HepG2 (cell line): ENCODE measurements at regions not wholly inside any gene's neighbourhood (a gene's known extent, or its start where the extent isn't known, plus 50 kb on each side); places are given as distances from the start of the nearest gene placed in this dataset.

Source experiments
- ATAC-seq: fragments of 200-7000 bp; cut with Tn5 transposase; 3 replicates; pipeline ENCODE4 v1.9.1; 2020; ENCODE audit warnings: mild to moderate bottlenecking, moderate library complexity
- BruUV-seq: library from RNA; stranded (reverse); fragments of 400-500 nt; replicated peaks from 2 replicates; lab custom pipeline; 2021; lab: Mats Ljungman, UMichigan
- CTCF ChIA-PET: fragments of 300-600 bp; formaldehyde crosslinking; extraction: SDS; loops from one replicate; lab custom pipeline; 2021; ENCODE audit warnings: low total read pairs, inconsistent platforms, low intra/inter-chr PET ratio; lab: Yijun Ruan, JAX
- POLR2A ChIA-PET: fragments of 350-600 bp; sonication (Branson Sonifier 250); formaldehyde crosslinking; loops from one replicate; lab custom pipeline; 2020; ENCODE audit warnings: antibody characterized with exemption, inconsistent platforms; lab: Yijun Ruan, JAX
- DNase-seq: peaks from one replicate; pipeline ENCODE4 v3.0.0-alpha.2; 2015; ENCODE audit warnings: low spot score
- FAIRE-seq: peaks from 3 replicates; lab custom pipeline; 2011; peaks lifted over from hg19 to GRCh38; lab: Jason Lieb, UNC
- H2AFZ ChIP-seq: one replicate; pipeline ENCODE4 v1.6.1; 2011; ENCODE audit warnings: low read length, inconsistent platforms
- H3K27ac ChIP-seq: fragments of 300-600 bp; 3 replicates; pipeline ENCODE4 v1.8.0; 2011; ENCODE audit warnings: mixed run types, mild to moderate bottlenecking, mixed read lengths, low read length, inconsistent platforms; ENCODE audit not compliant: insufficient read depth; ENCODE audit errors: extremely low read length
- H3K27me3 ChIP-seq, 2 experiments: fragments of 200-600 bp in 1 of 2; 2 replicates in 1 of 2; 3 replicates in 1 of 2; pipeline versions ENCODE4 v1.6.0 to v1.8.0; 2011; ENCODE audit warnings: low read length in 2 of 2, mild to moderate bottlenecking in 2 of 2, moderate library complexity in 2 of 2, inconsistent platforms in 1 of 2; ENCODE audit not compliant: insufficient read depth in 2 of 2, control insufficient read depth in 1 of 2
- H3K36me3 ChIP-seq, 2 experiments: fragments of 200-600 bp in 1 of 2; replicated peaks in 1 of 2; 2 replicates in 1 of 2; 3 replicates in 1 of 2; pipeline versions ENCODE4 v1.5.1 to v1.8.0; 2011; ENCODE audit warnings: low read length in 2 of 2, inconsistent platforms in 1 of 2; ENCODE audit not compliant: insufficient read depth in 2 of 2, control insufficient read depth in 1 of 2
- H3K4me1 ChIP-seq: 2 replicates; pipeline ENCODE4 v1.5.1; 2012; ENCODE audit warnings: low read length, inconsistent platforms; ENCODE audit not compliant: insufficient read depth
- H3K4me2 ChIP-seq: 2 replicates; pipeline ENCODE4 v1.6.0; 2011; ENCODE audit warnings: low read depth, low read length, inconsistent platforms
- H3K4me3 ChIP-seq, 3 experiments: fragments of 200-600 bp in 1 of 3; sonication (generic), shearing (Covaris generic) in 1 of 3; replicated peaks in 1 of 3; 2 replicates each; pipeline ENCODE4 v1.5.1; 2011 to 2016; ENCODE audit warnings: low read length in 3 of 3, inconsistent platforms in 2 of 3, low read depth in 2 of 3, mild to moderate bottlenecking in 2 of 3, control low read depth in 1 of 3, mixed read lengths in 1 of 3; ENCODE audit not compliant: insufficient read depth in 1 of 3
- H3K79me2 ChIP-seq: one replicate; pipeline ENCODE4 v1.6.1; 2011; ENCODE audit warnings: low read length, inconsistent platforms; ENCODE audit not compliant: insufficient read depth
- H3K9ac ChIP-seq: 2 replicates; pipeline ENCODE4 v1.6.0; 2011; ENCODE audit warnings: mild to moderate bottlenecking, low read depth, low read length, inconsistent platforms; ENCODE audit not compliant: insufficient read depth
- H3K9me3 ChIP-seq: 2 replicates; pipeline ENCODE4 v1.5.1; 2012; ENCODE audit warnings: mild to moderate bottlenecking, low read length
- H4K20me1 ChIP-seq: 2 replicates; pipeline ENCODE4 v1.6.0; 2011; ENCODE audit warnings: inconsistent platforms, mild to moderate bottlenecking, low read length, moderate library complexity; ENCODE audit not compliant: insufficient read depth
- BRD4 ChIP-seq: sonication (generic); formaldehyde crosslinking; IDR thresholded peaks from 2 replicates; pipeline ENCODE4 v1.4.0; 2020; ENCODE audit warnings: missing genetic modification reagents
- FOXO1 ChIP-seq: sonication (generic); formaldehyde crosslinking; IDR thresholded peaks from 2 replicates; pipeline ENCODE4 v1.4.0; 2020; ENCODE audit warnings: missing genetic modification reagents
- HIVEP1 ChIP-seq: sonication (generic); formaldehyde crosslinking; IDR thresholded peaks from 2 replicates; pipeline ENCODE4 v1.4.0; 2020; ENCODE audit warnings: mild to moderate bottlenecking, missing genetic modification reagents
- KAT7 ChIP-seq: IDR thresholded peaks from 2 replicates; pipeline ENCODE4 v1.6.1; 2018; ENCODE audit warnings: borderline replicate concordance, missing compliant biosample characterization
- MEF2D ChIP-seq: sonication (generic); formaldehyde crosslinking; IDR thresholded peaks from 2 replicates; pipeline ENCODE4 v1.5.1; 2020; ENCODE audit warnings: mild to moderate bottlenecking, missing genetic modification reagents
- REXO4 ChIP-seq: sonication (generic); formaldehyde crosslinking; IDR thresholded peaks from 2 replicates; pipeline ENCODE4 v1.8.0; 2022; ENCODE audit warnings: missing genetic modification reagents, mild to moderate bottlenecking, borderline replicate concordance
- TBX2 ChIP-seq: sonication (generic); formaldehyde crosslinking; IDR thresholded peaks from 2 replicates; pipeline ENCODE4 v1.5.0; 2020; ENCODE audit warnings: missing genetic modification reagents, mild to moderate bottlenecking, borderline replicate concordance
- XRCC5 ChIP-seq: fragments of 200-400 bp; formaldehyde crosslinking; optimal IDR thresholded peaks from 2 replicates; pipeline ENCODE3; 2017; ENCODE audit warnings: mild to moderate bottlenecking, low read length
- ZC3H13 ChIP-seq: sonication (generic); formaldehyde crosslinking; IDR thresholded peaks from 2 replicates; pipeline ENCODE4 v1.8.1; 2023; ENCODE audit warnings: mild to moderate bottlenecking, missing genetic modification reagents, moderate library complexity
- ZNF10 ChIP-seq: sonication (generic); formaldehyde crosslinking; IDR thresholded peaks from 2 replicates; pipeline ENCODE4 v1.4.0; 2020; ENCODE audit warnings: mild to moderate bottlenecking, low read depth, missing genetic modification reagents, borderline replicate concordance
- ZNF3 ChIP-seq: IDR thresholded peaks from 2 replicates; pipeline ENCODE4 v1.7.0; 2017; ENCODE audit warnings: inconsistent platforms
- ZNF337 ChIP-seq: sonication (generic); formaldehyde crosslinking; IDR thresholded peaks from 2 replicates; pipeline ENCODE4 v1.5.1; 2020; ENCODE audit warnings: missing genetic modification reagents, low read depth, mild to moderate bottlenecking, borderline replicate concordance
- ZNF703 ChIP-seq: sonication (generic); formaldehyde crosslinking; IDR thresholded peaks from 2 replicates; pipeline ENCODE4 v1.5.1; 2020; ENCODE audit warnings: missing genetic modification reagents, mild to moderate bottlenecking, moderate library complexity, borderline replicate concordance
- ZNF747 ChIP-seq: sonication (generic); formaldehyde crosslinking; IDR thresholded peaks from 2 replicates; pipeline ENCODE4 v1.8.1; 2023; ENCODE audit warnings: missing genetic modification reagents, mild to moderate bottlenecking, borderline replicate concordance
- ZNF788 ChIP-seq: sonication (generic); formaldehyde crosslinking; IDR thresholded peaks from 2 replicates; pipeline ENCODE4 v1.5.0; 2020; ENCODE audit warnings: mild to moderate bottlenecking, missing genetic modification reagents, borderline replicate concordance
- ZNF841 ChIP-seq: sonication (generic); formaldehyde crosslinking; IDR thresholded peaks from 2 replicates; pipeline ENCODE4 v1.8.1; 2023; ENCODE audit warnings: missing genetic modification reagents, borderline replicate concordance
- ZSCAN29 ChIP-seq: sonication (generic); formaldehyde crosslinking; conservative IDR thresholded peaks from 2 replicates; pipeline ENCODE4 v1.4.0; 2020; ENCODE audit warnings: mild to moderate bottlenecking, missing genetic modification reagents
- ZSCAN31 ChIP-seq: sonication (generic); formaldehyde crosslinking; IDR thresholded peaks from 2 replicates; pipeline ENCODE4 v1.5.0; 2020; ENCODE audit warnings: low read depth, mild to moderate bottlenecking, missing genetic modification reagents
- WGBS: methylation state at CpG from one replicate; pipeline ENCODE4 v1.1.6; 2017; ENCODE audit warnings: low lambda C conversion rate; 5-methylcytosine and 5-hydroxymethylcytosine counted together
- in situ Hi-C: cut with HindIII; loops from 2 replicates; pipeline ENCODE4 v1.10.0; 2017; ENCODE audit warnings: low pct_unique_long_range_greater_than_20kb; ENCODE audit not compliant: extremely low pct_ligation_motif_present
- intact Hi-C: fragments of 100-400 bp; cut with micrococcal nuclease; formaldehyde crosslinking; loops from one replicate; pipeline ENCODE4 v1.10.0; 2022; ENCODE audit not compliant: unreplicated experiment
- TF ChIP-seq, protein P1 (sequence below): sonication (generic); formaldehyde crosslinking; conservative IDR thresholded peaks from 2 replicates; pipeline ENCODE4 v1.8.0; 2022; ENCODE audit warnings: missing genetic modification reagents

DNA sequence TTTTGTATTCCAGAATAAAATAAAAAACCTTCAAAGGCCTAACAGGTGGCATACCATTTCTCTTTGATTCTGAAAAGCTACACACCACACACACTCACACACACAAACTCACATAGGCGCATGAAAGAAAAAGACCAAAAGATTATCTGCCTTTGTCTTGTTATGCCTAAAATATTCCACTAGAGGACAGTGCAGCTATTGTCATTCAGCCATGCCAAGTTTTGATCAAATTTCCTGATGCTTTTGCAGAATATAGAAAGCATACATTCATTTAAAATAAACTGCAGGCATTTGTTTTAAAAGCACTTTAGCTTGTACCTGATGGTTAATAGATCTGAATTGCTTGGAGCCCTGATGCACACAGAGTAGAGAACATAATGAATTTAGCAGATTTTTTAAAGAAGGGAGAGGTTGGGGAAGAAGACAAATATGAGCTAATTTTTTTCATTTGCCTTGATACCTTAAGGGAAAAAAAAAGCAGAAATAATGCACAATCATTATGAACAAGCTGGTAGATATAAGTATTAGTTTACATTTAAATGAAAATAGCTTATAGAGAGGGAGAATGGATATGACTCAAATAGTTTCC, 1766.9 kb upstream of the SEL1L start (continued):
- TF ChIP-seq ZSCAN31 (CRISPR knock-in tag) (no peak), ZC3H13 (CRISPR knock-in tag) (no peak)

DNA sequence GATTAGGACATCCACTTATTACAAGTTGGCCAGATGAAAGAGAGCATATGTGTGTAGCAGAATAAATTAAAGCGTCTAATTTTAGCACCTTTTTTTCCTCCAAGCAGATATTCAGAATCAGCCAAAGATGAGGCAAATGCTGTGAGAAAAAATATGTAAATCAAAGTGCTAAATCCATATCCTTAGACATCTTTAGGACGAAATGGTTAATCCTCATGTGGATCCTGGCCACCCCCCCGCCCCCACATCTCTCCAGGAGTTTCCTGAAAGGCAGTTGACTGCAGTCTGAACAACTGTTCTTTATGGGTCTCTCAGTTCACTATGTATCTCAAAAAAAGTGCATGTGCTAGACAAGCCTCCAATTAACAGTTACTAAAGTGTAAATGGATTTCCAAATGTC, 1768.1 kb upstream of the SEL1L start:
- POLR2A ChIA-PET, result no interaction called here
- in situ Hi-C loops, result no loop called here
- CTCF ChIA-PET, result no interaction called here

DNA sequence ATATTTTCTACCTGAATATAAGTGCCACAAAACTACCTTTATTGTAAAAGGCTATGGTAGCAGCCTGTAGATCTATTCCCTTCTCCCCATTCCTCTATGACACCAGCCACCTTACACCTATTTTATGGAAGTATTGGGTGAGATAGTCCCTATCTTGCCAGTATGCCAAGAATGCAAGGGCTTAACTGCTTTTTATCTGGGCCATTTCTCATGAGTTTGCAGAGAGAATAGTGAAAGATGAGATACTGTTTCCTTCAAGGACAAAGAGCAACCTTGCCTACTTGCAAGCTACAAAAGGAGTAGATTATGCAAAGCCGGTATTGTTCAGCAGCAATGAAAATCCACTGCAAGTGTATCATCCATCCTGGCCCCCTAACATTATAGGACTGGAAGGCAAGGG, 1775.6 kb upstream of the SEL1L start:
- Histone ChIP-seq H3K4me1 (no peaks in the 10 kb centered on the region), H4K20me1 (no peaks in the 10 kb centered on the region), H3K4me2 (no peak overlapping the region), H3K27ac (no peak overlapping the region), H3K36me3 (no peaks in the 10 kb centered on the region), H3K9me3 (peaks cover 36% of the 10 kb centered on the region), H3K4me3 (no peak overlapping the region), H2AFZ (no peak overlapping the region), H3K79me2 (no peaks in the 10 kb centered on the region), H3K9ac (no peak overlapping the region), H3K27me3 (no peaks in the 10 kb centered on the region)
- no TSS peak for BruUV-seq
- 0% methylated on average over 1 of the region's 1 CpG for WGBS
- no peak for DNase-seq
- CTCF ChIA-PET, result no interaction called here
- in situ Hi-C loops, result no loop called here
- FAIRE-seq, result no peak
- POLR2A ChIA-PET, result no interaction called here
- no peak for ATAC-seq
- intact Hi-C loops, result no loop called here
- TF ChIP-seq HIVEP1, result no peak
- no peak for TF ChIP-seq BRD4 (CRISPR knock-in tag)
- TF ChIP-seq KAT7 (CRISPR knock-in tag), result no peak
- TF ChIP-seq REXO4 (CRISPR knock-in tag), result no peak
- TF ChIP-seq, protein P1, sequence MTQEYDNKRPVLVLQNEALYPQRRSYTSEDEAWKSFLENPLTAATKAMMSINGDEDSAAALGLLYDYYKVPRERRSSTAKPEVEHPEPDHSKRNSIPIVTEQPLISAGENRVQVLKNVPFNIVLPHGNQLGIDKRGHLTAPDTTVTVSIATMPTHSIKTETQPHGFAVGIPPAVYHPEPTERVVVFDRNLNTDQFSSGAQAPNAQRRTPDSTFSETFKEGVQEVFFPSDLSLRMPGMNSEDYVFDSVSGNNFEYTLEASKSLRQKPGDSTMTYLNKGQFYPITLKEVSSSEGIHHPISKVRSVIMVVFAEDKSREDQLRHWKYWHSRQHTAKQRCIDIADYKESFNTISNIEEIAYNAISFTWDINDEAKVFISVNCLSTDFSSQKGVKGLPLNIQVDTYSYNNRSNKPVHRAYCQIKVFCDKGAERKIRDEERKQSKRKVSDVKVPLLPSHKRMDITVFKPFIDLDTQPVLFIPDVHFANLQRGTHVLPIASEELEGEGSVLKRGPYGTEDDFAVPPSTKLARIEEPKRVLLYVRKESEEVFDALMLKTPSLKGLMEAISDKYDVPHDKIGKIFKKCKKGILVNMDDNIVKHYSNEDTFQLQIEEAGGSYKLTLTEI (CRISPR knock-in tag), result no peak
- no peak for TF ChIP-seq ZNF788 (CRISPR knock-in tag)
- no peak for TF ChIP-seq ZNF747
- no peak for TF ChIP-seq ZSCAN29
- no peak for TF ChIP-seq MEF2D (CRISPR knock-in tag)

More for the DNA sequence above, 1768.1 kb upstream of the SEL1L start:
- intact Hi-C loops, result loop anchor here (2.0 kb wide), 1 partner anchor 161 kb away; no protein-coding TSS in a partner anchor
- H3K4me1 ChIP-seq, result no peaks in the 10 kb centered on the region
- H3K4me2 ChIP-seq, result no peak overlapping the region
- no peaks in the 10 kb centered on the region for H4K20me1 ChIP-seq
- BruUV-seq, result no TSS peak
- no peak overlapping the region for H3K4me3 ChIP-seq
- ATAC-seq, result no peak
- no peak overlapping the region for H3K27ac ChIP-seq
- DNase-seq, result no peak
- H2AFZ ChIP-seq, result no peak overlapping the region
- H3K9ac ChIP-seq, result no peak overlapping the region
- H3K27me3 ChIP-seq, result no peaks in the 10 kb centered on the region
- 0% methylated on average over 3 of the region's 3 CpGs for WGBS
- no peak for TF ChIP-seq ZNF3 (CRISPR knock-in tag)
- TF ChIP-seq ZNF841, result no peak
- TF ChIP-seq FOXO1 (CRISPR knock-in tag), result no peak
- no peak for TF ChIP-seq ZNF337 (CRISPR knock-in tag)
- TF ChIP-seq XRCC5, result no peak
- no peak for TF ChIP-seq TBX2 (CRISPR knock-in tag)
- no peak for TF ChIP-seq ZNF10 (CRISPR knock-in tag)
- TF ChIP-seq ZNF703 (CRISPR knock-in tag), result no peak
- FAIRE-seq, result no peak
- H3K9me3 ChIP-seq, result no peaks in the 10 kb centered on the region
- no peaks in the 10 kb centered on the region for H3K36me3 ChIP-seq
- H3K79me2 ChIP-seq, result no peaks in the 10 kb centered on the region
